Immature natural killer cell (primary cell): ENCODE measurements at regions not wholly inside any gene's neighbourhood (a gene's known extent, or its start where the extent isn't known, plus 50 kb on each side); places are given as distances from the start of the nearest gene placed in this dataset.

Experiments
- DNase-seq, 3 donors: peaks; one replicate each; pipeline ENCODE4 v3.0.0; 2022; ENCODE audit warnings: mixed read lengths in 1 of 3
- H3K27ac Mint-ChIP-seq, 6 donors: one replicate each; pipeline ENCODE4 v1.8.0; 2020; ENCODE audit warnings: mixed read lengths in 6 of 6, mild to moderate bottlenecking in 5 of 6, inconsistent platforms in 4 of 6, moderate library complexity in 3 of 6
- H3K27me3 Mint-ChIP-seq, 3 donors: one replicate each; pipeline ENCODE4 v1.8.0; 2020 to 2021; ENCODE audit warnings: low read depth in 3 of 3, mild to moderate bottlenecking in 3 of 3, mixed read lengths in 3 of 3, moderate library complexity in 3 of 3, inconsistent platforms in 1 of 3
- H3K36me3 Mint-ChIP-seq, 3 donors: one replicate each; pipeline ENCODE4 v1.8.0; 2020; ENCODE audit warnings: mixed read lengths in 3 of 3, inconsistent platforms in 2 of 3, mild to moderate bottlenecking in 2 of 3
- H3K4me1 Mint-ChIP-seq, 2 donors: one replicate each; pipeline ENCODE4 v1.8.0; 2020; ENCODE audit warnings: inconsistent platforms in 2 of 2, mild to moderate bottlenecking in 2 of 2, mixed read lengths in 2 of 2, moderate library complexity in 1 of 2
- H3K4me3 Mint-ChIP-seq, 5 donors: one replicate each; pipeline ENCODE4 v1.8.0; 2020; ENCODE audit warnings: mild to moderate bottlenecking in 5 of 5, mixed read lengths in 5 of 5, inconsistent platforms in 3 of 5, moderate library complexity in 3 of 5
- H3K9me3 Mint-ChIP-seq, 6 donors: one replicate each; pipeline ENCODE4 v1.8.0; 2020; ENCODE audit warnings: mild to moderate bottlenecking in 6 of 6, mixed read lengths in 6 of 6, inconsistent platforms in 4 of 6, moderate library complexity in 3 of 6

- Mint-ChIP-seq H3K4me3 (no peak overlapping the region), H3K36me3 (no peaks in the 10 kb centered on the region), H3K27me3 (no peaks in the 10 kb centered on the region), H3K9me3 (peaks cover 3 to 18% (median 10%) of the 10 kb centered on the region in 6 donors), H3K27ac (no peak overlapping the region), H3K4me1 (no peaks in the 10 kb centered on the region)
- DNase-seq = no peak
These were observed 559.1 kb upstream of the TRPC7 start for GRCh38 chr5:136924490-136924889.

- H3K27me3 Mint-ChIP-seq = peaks cover 0 to 2% (median 0%) of the 10 kb centered on the region in 3 donors
These were observed 545.3 kb upstream of the TRPC7 start for GRCh38 chr5:136910625-136911024.

GRCh38 chr5:136909906-136910305 lies 544.6 kb upstream of the TRPC7 start:
- Mint-ChIP-seq H3K9me3 (peaks cover 5 to 16% (median 7%) of the 10 kb centered on the region in 6 donors), H3K4me1 (no peaks in the 10 kb centered on the region), H3K36me3 (no peaks in the 10 kb centered on the region), H3K27ac (no peak overlapping the region), H3K27me3 (peaks cover 0 to 2% (median 0%) of the 10 kb centered on the region in 3 donors), H3K4me3 (no peak overlapping the region)
- no peak for DNase-seq

More at GRCh38 chr5:136910625-136911024, 545.3 kb upstream of the TRPC7 start:
- no peaks in the 10 kb centered on the region for H3K36me3 Mint-ChIP-seq
- no peaks in the 10 kb centered on the region for H3K4me1 Mint-ChIP-seq
- H3K4me3 Mint-ChIP-seq = no peak overlapping the region
- no peak overlapping the region for H3K27ac Mint-ChIP-seq
- H3K9me3 Mint-ChIP-seq = peaks cover 3 to 13% (median 6%) of the 10 kb centered on the region in 6 donors
- no peak for DNase-seq

GRCh38 chr5:136907371-136907770 lies 542.0 kb upstream of the TRPC7 start:
- Mint-ChIP-seq H3K4me3 (no peak overlapping the region), H3K4me1 (no peaks in the 10 kb centered on the region), H3K27ac (no peak overlapping the region), H3K9me3 (peaks cover 6 to 23% (median 7%) of the 10 kb centered on the region in 6 donors), H3K27me3 (peaks cover 0 to 2% (median 0%) of the 10 kb centered on the region in 3 donors), H3K36me3 (no peaks in the 10 kb centered on the region)
- DNase-seq = no peak

- H3K4me1 Mint-ChIP-seq = no peaks in the 10 kb centered on the region
- H3K27ac Mint-ChIP-seq = no peak overlapping the region
- H3K4me3 Mint-ChIP-seq = no peak overlapping the region
- peaks cover 0 to 2% (median 0%) of the 10 kb centered on the region in 3 donors for H3K27me3 Mint-ChIP-seq
- H3K9me3 Mint-ChIP-seq = peaks cover 6 to 23% (median 7%) of the 10 kb centered on the region in 6 donors
- no peak for DNase-seq
- H3K36me3 Mint-ChIP-seq = no peaks in the 10 kb centered on the region
These were observed 541.2 kb upstream of the TRPC7 start for GRCh38 chr5:136906545-136906944.

GRCh38 chr5:136905571-136905970 lies 540.2 kb upstream of the TRPC7 start:
- Mint-ChIP-seq H3K9me3 (peaks cover 7 to 32% (median 9%) of the 10 kb centered on the region in 6 donors), H3K4me3 (no peak overlapping the region), H3K27me3 (peaks cover 0 to 2% (median 0%) of the 10 kb centered on the region in 3 donors), H3K4me1 (no peaks in the 10 kb centered on the region), H3K36me3 (no peaks in the 10 kb centered on the region), H3K27ac (no peak overlapping the region)
- DNase-seq = no peak

- Mint-ChIP-seq H3K9me3 (peaks cover 3 to 23% (median 5%) of the 10 kb centered on the region in 6 donors), H3K27ac (no peak overlapping the region), H3K36me3 (no peaks in the 10 kb centered on the region), H3K4me1 (no peaks in the 10 kb centered on the region), H3K27me3 (no peaks in the 10 kb centered on the region), H3K4me3 (no peak overlapping the region)
- no peak for DNase-seq
These were observed 528.7 kb upstream of the TRPC7 start for GRCh38 chr5:136894070-136894469.

GRCh38 chr5:136892000-136892399 lies 526.7 kb upstream of the TRPC7 start:
- no peak for DNase-seq
- Mint-ChIP-seq H3K27ac (no peak overlapping the region), H3K4me3 (no peak overlapping the region), H3K9me3 (peaks cover 0 to 9% (median 3%) of the 10 kb centered on the region in 6 donors), H3K36me3 (no peaks in the 10 kb centered on the region), H3K27me3 (no peaks in the 10 kb centered on the region), H3K4me1 (no peaks in the 10 kb centered on the region)

GRCh38 chr5:136891175-136891972 lies 526.0 kb upstream of the TRPC7 start:
- H3K9me3 Mint-ChIP-seq = peaks cover 0 to 9% (median 3%) of the 10 kb centered on the region in 6 donors
- DNase-seq = no peak
- H3K27me3 Mint-ChIP-seq = no peaks in the 10 kb centered on the region
- no peaks in the 10 kb centered on the region for H3K36me3 Mint-ChIP-seq
- no peak overlapping the region for H3K4me3 Mint-ChIP-seq
- H3K27ac Mint-ChIP-seq = no peak overlapping the region
- no peaks in the 10 kb centered on the region for H3K4me1 Mint-ChIP-seq

GRCh38 chr5:136890431-136891148 lies 525.2 kb upstream of the TRPC7 start:
- Mint-ChIP-seq H3K4me1 (no peaks in the 10 kb centered on the region), H3K9me3 (peaks cover 0 to 10% (median 3%) of the 10 kb centered on the region in 6 donors), H3K27me3 (no peaks in the 10 kb centered on the region), H3K27ac (no peak overlapping the region), H3K4me3 (no peak overlapping the region), H3K36me3 (no peaks in the 10 kb centered on the region)
- DNase-seq = no peak

GRCh38 chr5:136886608-136887007 lies 521.3 kb upstream of the TRPC7 start:
- Mint-ChIP-seq H3K9me3 (peaks cover 0 to 23% (median 8%) of the 10 kb centered on the region in 6 donors), H3K4me1 (no peaks in the 10 kb centered on the region), H3K36me3 (no peaks in the 10 kb centered on the region), H3K27me3 (peaks cover 0 to 2% (median 0%) of the 10 kb centered on the region in 3 donors), H3K27ac (no peak overlapping the region), H3K4me3 (no peak overlapping the region)
- DNase-seq = no peak

- no peaks in the 10 kb centered on the region for H3K4me1 Mint-ChIP-seq
- no peaks in the 10 kb centered on the region for H3K36me3 Mint-ChIP-seq
- no peak for DNase-seq
- H3K27me3 Mint-ChIP-seq = peaks cover 0 to 2% (median 0%) of the 10 kb centered on the region in 3 donors
- peaks cover 4 to 16% (median 6%) of the 10 kb centered on the region in 6 donors for H3K9me3 Mint-ChIP-seq
- no peak overlapping the region for H3K4me3 Mint-ChIP-seq
- H3K27ac Mint-ChIP-seq = no peak overlapping the region
These were observed 499.6 kb upstream of the TRPC7 start for GRCh38 chr5:136864960-136865359.

GRCh38 chr5:136856648-136857047 lies 491.3 kb upstream of the TRPC7 start:
- Mint-ChIP-seq H3K4me3 (no peak overlapping the region), H3K27ac (no peak overlapping the region), H3K9me3 (peaks cover under 1 to 11% (median 8%) of the 10 kb centered on the region in 6 donors), H3K36me3 (no peaks in the 10 kb centered on the region), H3K4me1 (no peaks in the 10 kb centered on the region), H3K27me3 (no peaks in the 10 kb centered on the region)
- DNase-seq = no peak

GRCh38 chr5:136853971-136854370 lies 488.6 kb upstream of the TRPC7 start:
- Mint-ChIP-seq H3K27ac (no peak overlapping the region), H3K36me3 (no peaks in the 10 kb centered on the region), H3K4me1 (no peaks in the 10 kb centered on the region), H3K4me3 (no peak overlapping the region), H3K27me3 (no peaks in the 10 kb centered on the region), H3K9me3 (peaks cover 12 to 27% (median 21%) of the 10 kb centered on the region in 6 donors)
- DNase-seq = no peak
